H1 (cell line): ENCODE measurements at regions not wholly inside any gene's neighbourhood (a gene's known extent, or its start where the extent isn't known, plus 50 kb on each side); places are given as distances from the start of the nearest gene placed in this dataset.

Source experiments
- CTCF ChIP-seq, 3 experiments: IDR thresholded peaks; 1 replicate in 2 of 3; 2 replicates in 1 of 3; pipeline versions ENCODE4 v1.5.1 to v1.6.1; 2011; ENCODE audit warnings: low read length in 3 of 3, mild to moderate bottlenecking in 3 of 3, inconsistent platforms in 2 of 3, low read depth in 1 of 3, moderate library complexity in 1 of 3; ENCODE audit not compliant: insufficient read depth in 1 of 3; ENCODE audit errors: control extremely low read depth in 1 of 3
- KDM5A ChIP-seq: fragments of 200-600 bp; IDR thresholded peaks from 2 replicates; pipeline ENCODE4 v1.7.1; 2012; ENCODE audit warnings: mild to moderate bottlenecking, low read length, inconsistent platforms, mixed read lengths
- POLR2A ChIP-seq, 2 experiments: IDR thresholded peaks; 1 replicate in 1 of 2; 2 replicates in 1 of 2; pipeline ENCODE4 v1.6.1; 2011; ENCODE audit warnings: low read depth in 2 of 2, low read length in 2 of 2, mild to moderate bottlenecking in 2 of 2; ENCODE audit errors: control extremely low read depth in 1 of 2
- RNF2 ChIP-seq: fragments of 200-900, 300-1000 bp; sonication (generic); IDR thresholded peaks from 2 replicates; pipeline ENCODE4 v1.7.1; 2016; ENCODE audit warnings: borderline replicate concordance, low read depth, mild to moderate bottlenecking, antibody characterized with exemption, low read length; ENCODE audit not compliant: poor library complexity, severe bottlenecking; ENCODE audit errors: missing control alignments
- SIN3A ChIP-seq, 2 experiments: IDR thresholded peaks in 1 of 2; conservative IDR thresholded peaks in 1 of 2; 2 replicates each; pipeline ENCODE4 v1.6.1; 2011 to 2012; ENCODE audit warnings: low read length in 2 of 2, improper control_type of control experiment in 1 of 2, low read depth in 1 of 2, mild to moderate bottlenecking in 1 of 2
- TCF12 ChIP-seq: IDR thresholded peaks from 2 replicates; pipeline ENCODE4 v1.6.1; 2011; ENCODE audit warnings: low read depth, mild to moderate bottlenecking, low read length

DNA sequence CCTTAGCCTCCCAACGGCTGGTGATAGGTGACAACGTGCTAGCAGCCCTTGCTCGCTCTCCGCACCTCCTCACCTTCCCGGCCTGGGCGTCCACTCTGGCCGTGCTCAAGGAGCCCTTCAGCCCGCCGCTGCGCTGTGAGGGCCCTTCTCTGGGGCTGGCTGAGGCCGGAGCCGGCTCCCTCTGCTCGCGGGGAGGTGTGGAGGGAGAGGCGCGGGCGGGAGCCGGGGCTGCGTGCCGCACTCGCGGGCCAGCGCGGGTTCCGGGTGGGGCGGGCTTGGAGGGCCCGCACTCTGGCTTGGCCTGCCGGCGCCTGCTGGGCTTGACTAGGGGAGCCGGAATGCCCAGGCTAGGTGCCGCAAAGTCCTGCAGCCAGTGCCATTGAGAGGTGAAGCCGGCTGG lies 131.1 kb downstream of the CCER1 start (continued):
- TF ChIP-seq SIN3A (conservative IDR thresholded peaks at IDR 0.05 in 1 of 2, IDR thresholded peaks at IDR 0.05 in 1 of 2; ENCODE audit: low read depth in 1 of 2, low read length in 2 of 2) = no peak
- TF ChIP-seq POLR2A (IDR thresholded peaks at IDR 0.05; ENCODE audit: control extremely low read depth in 1 of 2, low read depth in 2 of 2, low read length in 2 of 2) = no peak
- TF ChIP-seq RNF2 = no peak
- TF ChIP-seq TCF12 = no peak
- TF ChIP-seq KDM5A = no peak
- TF ChIP-seq CTCF (IDR thresholded peaks at IDR 0.05; ENCODE audit: control extremely low read depth in 1 of 3, insufficient read depth in 1 of 3, low read depth in 1 of 3, low read length in 3 of 3) = no peak
